ENCODE measurements at regions not wholly inside any gene's neighbourhood (a gene's known extent, or its start where the extent isn't known, plus 50 kb on each side); places are given as distances from the start of the nearest gene placed in this dataset.

DNA sequence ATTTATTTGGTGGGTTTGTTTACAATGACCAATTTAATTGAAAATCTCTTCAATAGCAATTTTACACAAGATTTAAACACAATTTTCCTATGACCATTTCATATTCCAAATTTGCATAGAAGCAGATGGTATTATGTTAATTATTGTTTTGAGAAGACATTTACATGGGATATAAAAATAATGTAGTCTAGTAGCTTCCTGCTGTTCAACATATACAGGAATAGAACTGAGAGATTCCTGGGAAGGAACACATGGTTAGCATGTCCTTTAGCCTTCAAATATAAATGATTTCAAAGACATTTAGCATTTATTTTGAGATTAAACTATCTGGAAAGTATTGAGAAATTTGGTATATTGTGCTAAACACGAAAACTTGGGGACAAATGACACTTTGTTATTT lies 129.6 kb downstream of the KCNE4 start:
- RAD21 ChIA-PET (ENCODE audit: unreplicated experiment) = no interaction called here
- Histone ChIP-seq H3K4me2 (ENCODE audit: control insufficient read depth, insufficient read depth) (no peak overlapping the region), H3K9ac (ENCODE audit: control insufficient read depth, insufficient read depth, low read length) (no peak overlapping the region), H4K20me1 (ENCODE audit: control insufficient read depth, insufficient read depth) (no peaks in the 10 kb centered on the region), H3K4me1 (ENCODE audit: control insufficient read depth, insufficient read depth, low read length) (no peaks in the 10 kb centered on the region), H3K36me3 (ENCODE audit: control insufficient read depth in 2 of 2, insufficient read depth in 2 of 2, low read length in 1 of 2) (no peaks in the 10 kb centered on the region), H3K9me3 (replicated peaks; ENCODE audit: control insufficient read depth, insufficient read depth, low read length) (no peaks in the 10 kb centered on the region), H3K4me3 (no peak overlapping the region), H3K79me2 (ENCODE audit: control insufficient read depth, insufficient read depth, low read length) (no peaks in the 10 kb centered on the region), H2AFZ (ENCODE audit: control insufficient read depth, low read depth, low read length) (no peak overlapping the region), H3K27me3 (replicated peaks in 1 of 2; ENCODE audit: control insufficient read depth in 2 of 2, insufficient read depth in 2 of 2, low read length in 1 of 2) (no peaks in the 10 kb centered on the region), H3K27ac (ENCODE audit: control insufficient read depth, insufficient read depth) (no peak overlapping the region)
- FAIRE-seq = no peak
- intact Hi-C loops (cut with micrococcal nuclease; ENCODE audit: unreplicated experiment) (no loop called here), in situ Hi-C loops (cut with MboI) (no loop called here)
- no peak for TF ChIP-seq ETV6 (conservative IDR thresholded peaks at IDR 0.05 in 1 of 2, IDR thresholded peaks at IDR 0.05 in 1 of 2; ENCODE audit: borderline replicate concordance in 1 of 2, low read depth in 1 of 2)
- TF ChIP-seq YY1 (IDR thresholded peaks at IDR 0.05; ENCODE audit: low read depth, low read length) = no peak
- no peak for TF ChIP-seq ZBTB11 (CRISPR knock-in tag; IDR thresholded peaks at IDR 0.05)
- TF ChIP-seq, protein P1, sequence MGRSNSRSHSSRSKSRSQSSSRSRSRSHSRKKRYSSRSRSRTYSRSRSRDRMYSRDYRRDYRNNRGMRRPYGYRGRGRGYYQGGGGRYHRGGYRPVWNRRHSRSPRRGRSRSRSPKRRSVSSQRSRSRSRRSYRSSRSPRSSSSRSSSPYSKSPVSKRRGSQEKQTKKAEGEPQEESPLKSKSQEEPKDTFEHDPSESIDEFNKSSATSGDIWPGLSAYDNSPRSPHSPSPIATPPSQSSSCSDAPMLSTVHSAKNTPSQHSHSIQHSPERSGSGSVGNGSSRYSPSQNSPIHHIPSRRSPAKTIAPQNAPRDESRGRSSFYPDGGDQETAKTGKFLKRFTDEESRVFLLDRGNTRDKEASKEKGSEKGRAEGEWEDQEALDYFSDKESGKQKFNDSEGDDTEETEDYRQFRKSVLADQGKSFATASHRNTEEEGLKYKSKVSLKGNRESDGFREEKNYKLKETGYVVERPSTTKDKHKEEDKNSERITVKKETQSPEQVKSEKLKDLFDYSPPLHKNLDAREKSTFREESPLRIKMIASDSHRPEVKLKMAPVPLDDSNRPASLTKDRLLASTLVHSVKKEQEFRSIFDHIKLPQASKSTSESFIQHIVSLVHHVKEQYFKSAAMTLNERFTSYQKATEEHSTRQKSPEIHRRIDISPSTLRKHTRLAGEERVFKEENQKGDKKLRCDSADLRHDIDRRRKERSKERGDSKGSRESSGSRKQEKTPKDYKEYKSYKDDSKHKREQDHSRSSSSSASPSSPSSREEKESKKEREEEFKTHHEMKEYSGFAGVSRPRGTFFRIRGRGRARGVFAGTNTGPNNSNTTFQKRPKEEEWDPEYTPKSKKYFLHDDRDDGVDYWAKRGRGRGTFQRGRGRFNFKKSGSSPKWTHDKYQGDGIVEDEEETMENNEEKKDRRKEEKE (IDR thresholded peaks at IDR 0.05) = no peak
- no peak for TF ChIP-seq ZNF24 (IDR thresholded peaks at IDR 0.05)
- TF ChIP-seq KAT2A (conservative IDR thresholded peaks at IDR 0.05; ENCODE audit: control insufficient read depth, low read depth, low read length) = no peak
- no peak for TF ChIP-seq MYC (IDR thresholded peaks at IDR 0.05; ENCODE audit: insufficient read depth, insufficient read length, insufficient replicate concordance, low read length, severe bottlenecking)
- TF ChIP-seq, protein P2, sequence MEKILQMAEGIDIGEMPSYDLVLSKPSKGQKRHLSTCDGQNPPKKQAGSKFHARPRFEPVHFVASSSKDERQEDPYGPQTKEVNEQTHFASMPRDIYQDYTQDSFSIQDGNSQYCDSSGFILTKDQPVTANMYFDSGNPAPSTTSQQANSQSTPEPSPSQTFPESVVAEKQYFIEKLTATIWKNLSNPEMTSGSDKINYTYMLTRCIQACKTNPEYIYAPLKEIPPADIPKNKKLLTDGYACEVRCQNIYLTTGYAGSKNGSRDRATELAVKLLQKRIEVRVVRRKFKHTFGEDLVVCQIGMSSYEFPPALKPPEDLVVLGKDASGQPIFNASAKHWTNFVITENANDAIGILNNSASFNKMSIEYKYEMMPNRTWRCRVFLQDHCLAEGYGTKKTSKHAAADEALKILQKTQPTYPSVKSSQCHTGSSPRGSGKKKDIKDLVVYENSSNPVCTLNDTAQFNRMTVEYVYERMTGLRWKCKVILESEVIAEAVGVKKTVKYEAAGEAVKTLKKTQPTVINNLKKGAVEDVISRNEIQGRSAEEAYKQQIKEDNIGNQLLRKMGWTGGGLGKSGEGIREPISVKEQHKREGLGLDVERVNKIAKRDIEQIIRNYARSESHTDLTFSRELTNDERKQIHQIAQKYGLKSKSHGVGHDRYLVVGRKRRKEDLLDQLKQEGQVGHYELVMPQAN (conservative IDR thresholded peaks at IDR 0.05) = no peak
- TF ChIP-seq, protein P3, sequence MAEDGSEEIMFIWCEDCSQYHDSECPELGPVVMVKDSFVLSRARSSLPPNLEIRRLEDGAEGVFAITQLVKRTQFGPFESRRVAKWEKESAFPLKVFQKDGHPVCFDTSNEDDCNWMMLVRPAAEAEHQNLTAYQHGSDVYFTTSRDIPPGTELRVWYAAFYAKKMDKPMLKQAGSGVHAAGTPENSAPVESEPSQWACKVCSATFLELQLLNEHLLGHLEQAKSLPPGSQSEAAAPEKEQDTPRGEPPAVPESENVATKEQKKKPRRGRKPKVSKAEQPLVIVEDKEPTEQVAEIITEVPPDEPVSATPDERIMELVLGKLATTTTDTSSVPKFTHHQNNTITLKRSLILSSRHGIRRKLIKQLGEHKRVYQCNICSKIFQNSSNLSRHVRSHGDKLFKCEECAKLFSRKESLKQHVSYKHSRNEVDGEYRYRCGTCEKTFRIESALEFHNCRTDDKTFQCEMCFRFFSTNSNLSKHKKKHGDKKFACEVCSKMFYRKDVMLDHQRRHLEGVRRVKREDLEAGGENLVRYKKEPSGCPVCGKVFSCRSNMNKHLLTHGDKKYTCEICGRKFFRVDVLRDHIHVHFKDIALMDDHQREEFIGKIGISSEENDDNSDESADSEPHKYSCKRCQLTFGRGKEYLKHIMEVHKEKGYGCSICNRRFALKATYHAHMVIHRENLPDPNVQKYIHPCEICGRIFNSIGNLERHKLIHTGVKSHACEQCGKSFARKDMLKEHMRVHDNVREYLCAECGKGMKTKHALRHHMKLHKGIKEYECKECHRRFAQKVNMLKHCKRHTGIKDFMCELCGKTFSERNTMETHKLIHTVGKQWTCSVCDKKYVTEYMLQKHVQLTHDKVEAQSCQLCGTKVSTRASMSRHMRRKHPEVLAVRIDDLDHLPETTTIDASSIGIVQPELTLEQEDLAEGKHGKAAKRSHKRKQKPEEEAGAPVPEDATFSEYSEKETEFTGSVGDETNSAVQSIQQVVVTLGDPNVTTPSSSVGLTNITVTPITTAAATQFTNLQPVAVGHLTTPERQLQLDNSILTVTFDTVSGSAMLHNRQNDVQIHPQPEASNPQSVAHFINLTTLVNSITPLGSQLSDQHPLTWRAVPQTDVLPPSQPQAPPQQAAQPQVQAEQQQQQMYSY (CRISPR knock-in tag; IDR thresholded peaks at IDR 0.05) = no peak
- WGBS (ENCODE audit: insufficient coverage, insufficient replicate concordance, low lambda C conversion rate, missing lambda C conversion rate) = 0% methylated on average over 1 of the region's 1 CpG
- no peak for DNase-seq (ENCODE audit: low read depth, low spot score)
- POLR2A ChIA-PET = no interaction called here
- SMC1A ChIA-PET (ENCODE audit: uncharacterized antibody, unreplicated experiment) = no interaction called here
- no peak for ATAC-seq
- no TSS peak for BruUV-seq (replicated peaks)
- CTCF ChIA-PET = no interaction called here

All from GM12878 (cell line).